GM18507 (cell line): ENCODE measurements at regions not wholly inside any gene's neighbourhood (a gene's known extent, or its start where the extent isn't known, plus 50 kb on each side); places are given as distances from the start of the nearest gene placed in this dataset.

Experiments
- DNase-seq: peaks from one replicate; pipeline ENCODE4 v3.0.0; 2011; ENCODE audit warnings: low read depth; ENCODE audit not compliant: insufficient read length; ENCODE audit errors: extremely low spot score
- FAIRE-seq: peaks from 2 replicates; lab custom pipeline; 2011; peaks lifted over from hg19 to GRCh38; lab: Jason Lieb, UNC

- DNase-seq (no peak), FAIRE-seq (no peak)
Measured at GRCh38 chr14:61622051-61622450, 73.3 kb upstream of the HIF1A start.

- FAIRE-seq (no peak), DNase-seq (no peak)
Measured at GRCh38 chr14:61623927-61624326, 71.4 kb upstream of the HIF1A start.

GRCh38 chr14:61625165-61625564 lies 70.1 kb upstream of the HIF1A start:
- FAIRE-seq, result no peak
- DNase-seq, result no peak

GRCh38 chr14:61627612-61628011 lies 67.7 kb upstream of the HIF1A start:
- no peak for FAIRE-seq

GRCh38 chr14:61628016-61628725 lies 67.1 kb upstream of the HIF1A start:
- FAIRE-seq (no peak), DNase-seq (no peak)

More at GRCh38 chr14:61627612-61628011, 67.7 kb upstream of the HIF1A start:
- DNase-seq, result no peak

GRCh38 chr14:61630399-61631044 lies 64.8 kb upstream of the HIF1A start:
- FAIRE-seq, result no peak
- no peak for DNase-seq

GRCh38 chr14:61631045-61631687 lies 64.1 kb upstream of the HIF1A start:
- no peak for DNase-seq
- no peak for FAIRE-seq

- no peak for DNase-seq
- no peak for FAIRE-seq
Measured at GRCh38 chr14:61632401-61632800, 62.9 kb upstream of the HIF1A start.

GRCh38 chr14:61632807-61633206 lies 62.5 kb upstream of the HIF1A start:
- no peak for FAIRE-seq
- DNase-seq, result no peak

- FAIRE-seq (no peak), DNase-seq (no peak)
Measured at GRCh38 chr14:61636291-61636690, 59.0 kb upstream of the HIF1A start.

GRCh38 chr14:61636779-61637178 lies 58.5 kb upstream of the HIF1A start:
- FAIRE-seq (no peak), DNase-seq (no peak)

- no peak for FAIRE-seq
- no peak for DNase-seq
Measured at GRCh38 chr14:61638595-61639387, 56.5 kb upstream of the HIF1A start.

GRCh38 chr14:61640158-61641136 lies 54.9 kb upstream of the HIF1A start:
- no peak for FAIRE-seq
- no peak for DNase-seq

GRCh38 chr14:61641914-61642613 lies 53.2 kb upstream of the HIF1A start:
- FAIRE-seq (no peak), DNase-seq (no peak)

GRCh38 chr14:61642614-61642982 lies 52.7 kb upstream of the HIF1A start:
- FAIRE-seq (no peak), DNase-seq (no peak)

- no peak for DNase-seq
- FAIRE-seq, result no peak
Measured at GRCh38 chr14:61643555-61643954, 51.8 kb upstream of the HIF1A start.

- no peak for FAIRE-seq
- no peak for DNase-seq
Measured at GRCh38 chr14:61644175-61644574, 51.1 kb upstream of the HIF1A start.

GRCh38 chr14:61644834-61645233 lies 50.5 kb upstream of the HIF1A start:
- no peak for FAIRE-seq
- DNase-seq, result no peak
